Tibial nerve (tissue), 4 donors: ENCODE measurements at regions not wholly inside any gene's neighbourhood (a gene's known extent, or its start where the extent isn't known, plus 50 kb on each side); places are given as distances from the start of the nearest gene placed in this dataset.

Experiments used
- DNase-seq, 2 donors: peaks; one replicate each; pipeline ENCODE4 v3.0.0-alpha.2; 2019; ENCODE audit warnings: low spot score in 2 of 2
- H3K27ac ChIP-seq, 4 donors: fragments of 200-600 bp; sonication (generic) in 3 of 4; one replicate each; pipeline ENCODE4 v1.5.1; 2017 to 2019; ENCODE audit warnings: mild to moderate bottlenecking in 1 of 4
- H3K27me3 ChIP-seq, 2 donors: fragments of 200-600 bp; sonication (generic) in 1 of 2; one replicate each; pipeline versions ENCODE4 v1.5.1 to v1.6.0; 2017 to 2019
- H3K36me3 ChIP-seq, 3 donors: fragments of 200-600 bp; sonication (generic); one replicate each; pipeline ENCODE4 v1.5.1; 2018 to 2019
- H3K4me1 ChIP-seq, 4 donors: fragments of 200-600 bp; sonication (generic) in 3 of 4; one replicate each; pipeline ENCODE4 v1.5.1; 2017 to 2019
- H3K4me3 ChIP-seq, 4 donors: fragments of 200-600 bp; sonication (generic) in 3 of 4; one replicate each; pipeline ENCODE4 v1.5.1; 2017 to 2019; ENCODE audit warnings: mild to moderate bottlenecking in 1 of 4, moderate library complexity in 1 of 4
- H3K9me3 ChIP-seq, 4 donors: fragments of 200-600 bp; sonication (generic) in 3 of 4; one replicate each; pipeline ENCODE4 v1.5.1; 2017 to 2019
- EP300 ChIP-seq, 2 donors: sonication (generic); formaldehyde crosslinking; IDR thresholded peaks; one replicate each; pipeline ENCODE4 v1.6.1; 2017; ENCODE audit warnings: antibody characterized with exemption in 2 of 2, mild to moderate bottlenecking in 1 of 2
- POLR2A ChIP-seq, 2 donors: fragments of 450-650 bp; IDR thresholded peaks; one replicate each; pipeline ENCODE4 v1.6.1; 2017; ENCODE audit warnings: antibody characterized with exemption in 2 of 2, mild to moderate bottlenecking in 2 of 2, moderate library complexity in 2 of 2
- WGBS, 2 donors: methylation state at CpG; one replicate each; pipeline ENCODE4 v1.1.5; 2018; 5-methylcytosine and 5-hydroxymethylcytosine counted together
- TF ChIP-seq, protein P1 (sequence below), 5 experiments: fragments of 200-600 bp in 3 of 5; fragments of 450-650 bp in 2 of 5; sonication (generic) in 3 of 5; IDR thresholded peaks; one replicate each; pipeline ENCODE4 v1.5.1; 2016 to 2019; ENCODE audit warnings: antibody characterized with exemption in 5 of 5, mild to moderate bottlenecking in 3 of 5, moderate library complexity in 2 of 5

DNA sequence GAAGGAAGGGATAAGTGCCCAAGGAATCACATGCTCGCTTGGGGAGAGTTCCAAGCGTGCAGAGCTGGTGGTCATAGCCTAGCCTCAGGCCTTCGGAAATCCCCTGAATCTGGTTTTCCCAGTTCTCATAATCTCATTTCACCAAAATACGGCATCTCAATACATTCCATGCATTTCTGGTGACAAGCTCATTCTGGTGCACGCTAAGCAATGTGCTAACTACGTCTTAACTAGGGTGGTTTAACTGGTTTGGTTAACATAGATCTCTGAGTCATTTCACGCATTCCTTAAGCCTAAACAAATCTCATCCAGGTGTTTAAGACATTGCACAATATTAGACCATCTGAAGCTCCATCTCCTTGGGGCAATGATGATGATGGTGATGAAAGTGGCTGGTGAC, 72.9 kb upstream of the STEAP1B start:
- no peaks in the 10 kb centered on the region for H3K36me3 ChIP-seq

DNA sequence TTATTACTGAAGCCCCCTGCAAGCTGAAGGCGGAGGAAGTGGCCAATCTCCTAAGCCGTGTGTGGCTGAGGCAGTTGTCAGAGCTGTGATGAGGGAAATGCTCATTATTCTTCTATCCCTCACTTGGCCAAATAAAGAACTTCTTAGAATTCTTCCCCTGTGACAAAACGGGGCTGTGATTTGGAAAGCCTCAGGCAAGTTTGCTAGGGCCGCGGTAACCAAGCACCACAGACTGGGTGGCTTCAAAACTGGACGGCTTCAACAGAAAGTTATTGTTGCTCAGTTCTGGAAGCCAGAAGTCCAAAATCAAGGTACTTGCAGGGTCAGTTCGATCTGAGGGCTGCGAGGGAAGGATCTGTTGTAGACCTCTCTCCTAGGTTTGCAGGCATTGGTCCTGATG, 72.3 kb upstream of the STEAP1B start:
- Histone ChIP-seq H3K36me3 (no peaks in the 10 kb centered on the region), H3K9me3 (no peaks in the 10 kb centered on the region), H3K27ac (no peak overlapping the region), H3K4me1 (peaks cover 0 to 13% (median 4%) of the 10 kb centered on the region in 4 donors), H3K27me3 (no peaks in the 10 kb centered on the region), H3K4me3 (no peak overlapping the region)
- DNase-seq = no peak
- TF ChIP-seq POLR2A (IDR thresholded peaks at IDR 0.05) = no peak
- TF ChIP-seq, protein P1, sequence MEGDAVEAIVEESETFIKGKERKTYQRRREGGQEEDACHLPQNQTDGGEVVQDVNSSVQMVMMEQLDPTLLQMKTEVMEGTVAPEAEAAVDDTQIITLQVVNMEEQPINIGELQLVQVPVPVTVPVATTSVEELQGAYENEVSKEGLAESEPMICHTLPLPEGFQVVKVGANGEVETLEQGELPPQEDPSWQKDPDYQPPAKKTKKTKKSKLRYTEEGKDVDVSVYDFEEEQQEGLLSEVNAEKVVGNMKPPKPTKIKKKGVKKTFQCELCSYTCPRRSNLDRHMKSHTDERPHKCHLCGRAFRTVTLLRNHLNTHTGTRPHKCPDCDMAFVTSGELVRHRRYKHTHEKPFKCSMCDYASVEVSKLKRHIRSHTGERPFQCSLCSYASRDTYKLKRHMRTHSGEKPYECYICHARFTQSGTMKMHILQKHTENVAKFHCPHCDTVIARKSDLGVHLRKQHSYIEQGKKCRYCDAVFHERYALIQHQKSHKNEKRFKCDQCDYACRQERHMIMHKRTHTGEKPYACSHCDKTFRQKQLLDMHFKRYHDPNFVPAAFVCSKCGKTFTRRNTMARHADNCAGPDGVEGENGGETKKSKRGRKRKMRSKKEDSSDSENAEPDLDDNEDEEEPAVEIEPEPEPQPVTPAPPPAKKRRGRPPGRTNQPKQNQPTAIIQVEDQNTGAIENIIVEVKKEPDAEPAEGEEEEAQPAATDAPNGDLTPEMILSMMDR (IDR thresholded peaks at IDR 0.05) = no peak
- no peak for TF ChIP-seq EP300 (IDR thresholded peaks at IDR 0.05)
- 39 to 59% methylated on average over 8 of the region's 8 CpGs for WGBS, 2 donors

More for the DNA sequence above, 72.9 kb upstream of the STEAP1B start:
- TF ChIP-seq, protein P1 (IDR thresholded peaks at IDR 0.05) = no peak
- TF ChIP-seq EP300 (IDR thresholded peaks at IDR 0.05) (no peak), POLR2A (IDR thresholded peaks at IDR 0.05) (no peak)
- Histone ChIP-seq H3K4me3 (no peak overlapping the region), H3K4me1 (peaks cover 0 to 19% (median 5%) of the 10 kb centered on the region in 4 donors), H3K27ac (no peak overlapping the region), H3K9me3 (no peaks in the 10 kb centered on the region), H3K27me3 (no peaks in the 10 kb centered on the region)
- no peak for DNase-seq
- 77 to 94% methylated on average over 6 to 7 of the region's 7 CpGs for WGBS, 2 donors

DNA sequence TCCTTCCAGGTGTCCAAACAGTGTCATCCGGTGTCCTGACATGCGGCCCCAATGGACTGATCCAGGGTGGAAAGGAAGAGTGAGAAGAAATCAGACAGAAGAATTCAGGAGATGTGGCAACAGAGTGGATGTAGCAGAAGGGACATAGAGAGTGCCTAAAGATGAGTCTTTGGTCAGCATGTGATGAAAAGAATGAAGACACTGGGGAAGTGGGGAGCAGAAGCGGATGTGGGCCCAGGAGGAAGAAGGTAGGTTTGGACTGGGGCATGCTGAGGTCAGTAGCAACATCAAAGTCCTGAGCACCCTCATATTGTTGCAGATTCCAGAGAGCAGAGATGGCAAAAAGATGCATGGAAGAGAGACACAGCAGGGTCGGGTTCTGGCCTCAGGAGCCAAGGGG, 71.8 kb upstream of the STEAP1B start:
- Histone ChIP-seq H3K27me3 (no peaks in the 10 kb centered on the region), H3K36me3 (no peaks in the 10 kb centered on the region), H3K9me3 (no peaks in the 10 kb centered on the region), H3K4me3 (no peak overlapping the region), H3K4me1 (peaks cover 0 to 7% (median 1%) of the 10 kb centered on the region in 4 donors), H3K27ac (no peak overlapping the region)
- DNase-seq = no peak
- TF ChIP-seq EP300 (IDR thresholded peaks at IDR 0.05) = no peak
- no peak for TF ChIP-seq POLR2A (IDR thresholded peaks at IDR 0.05)
- TF ChIP-seq, protein P1 (IDR thresholded peaks at IDR 0.05) = no peak
- 87 to 93% methylated on average over 4 of the region's 4 CpGs for WGBS, 2 donors

DNA sequence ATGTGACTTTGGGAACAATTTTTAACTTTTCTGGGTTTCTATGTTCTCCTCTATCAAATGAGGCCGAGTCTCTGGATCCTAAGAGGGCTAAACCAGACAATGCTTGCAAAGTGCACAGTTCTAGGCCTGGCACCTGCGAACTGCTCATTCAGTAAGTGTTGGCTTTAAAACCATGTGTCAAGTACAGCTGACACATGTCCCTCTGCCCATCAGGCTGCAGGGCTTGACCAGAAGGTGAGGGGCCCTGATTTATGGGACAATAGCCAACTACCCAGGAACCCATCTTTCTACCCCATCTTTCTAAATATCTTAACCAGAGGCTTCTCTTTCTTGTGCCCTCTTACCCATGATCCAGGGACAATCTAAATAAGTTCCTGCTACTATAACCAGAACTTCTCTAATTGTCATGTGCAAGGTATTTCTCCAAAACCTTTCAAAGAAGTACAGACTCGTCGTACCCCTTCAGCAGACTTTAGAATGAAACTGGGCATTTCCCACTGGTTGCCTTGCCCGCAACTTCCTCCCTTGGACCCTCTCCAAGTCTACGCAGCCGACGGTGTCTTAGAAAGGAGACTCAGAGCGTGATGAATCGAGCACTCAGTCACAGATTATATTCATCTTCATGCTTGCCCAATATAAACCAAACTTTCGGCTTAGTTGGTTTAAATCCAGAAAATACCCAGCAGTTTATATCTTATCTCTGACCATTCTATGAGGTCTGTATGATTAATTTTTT, 69.8 kb upstream of the STEAP1B start:
- Histone ChIP-seq H3K4me3 (no peak overlapping the region), H3K9me3 (no peaks in the 10 kb centered on the region), H3K27me3 (no peaks in the 10 kb centered on the region), H3K4me1 (peaks cover 0 to 17% (median 11%) of the 10 kb centered on the region in 4 donors), H3K27ac (no peak overlapping the region), H3K36me3 (no peaks in the 10 kb centered on the region)
- DNase-seq = no peak
- no peak for TF ChIP-seq EP300 (IDR thresholded peaks at IDR 0.05)
- TF ChIP-seq POLR2A (IDR thresholded peaks at IDR 0.05) = no peak
- TF ChIP-seq, protein P1 (IDR thresholded peaks at IDR 0.05) = no peak
- WGBS, 2 donors = 56 to 61% methylated on average over 11 of the region's 11 CpGs

DNA sequence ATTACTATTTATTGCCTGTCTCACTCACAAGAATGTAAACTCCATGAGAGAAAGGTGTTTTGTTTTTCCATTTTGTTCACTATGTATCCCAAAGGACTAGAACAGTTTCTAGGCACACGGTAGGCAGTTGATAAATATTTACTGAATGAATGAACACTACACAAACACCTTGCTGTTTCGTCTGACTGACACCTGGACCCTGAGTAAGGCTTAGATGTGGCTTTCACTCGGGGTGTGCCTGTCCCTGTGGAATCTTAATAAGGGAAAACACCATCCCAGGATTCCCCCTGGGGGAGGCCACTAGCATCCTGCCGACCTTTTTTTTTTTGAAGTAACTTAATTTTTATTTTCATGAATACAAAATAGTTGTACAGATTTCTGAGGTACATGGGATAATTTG, 66.6 kb upstream of the STEAP1B start:
- TF ChIP-seq, protein P1 (IDR thresholded peaks at IDR 0.05) = no peak
- TF ChIP-seq POLR2A (IDR thresholded peaks at IDR 0.05) (no peak), EP300 (IDR thresholded peaks at IDR 0.05) (no peak)
- no peaks in the 10 kb centered on the region for H3K27me3 ChIP-seq
- peaks cover 0 to 49% (median 30%) of the 10 kb centered on the region in 4 donors for H3K4me1 ChIP-seq
- no peak overlapping the region for H3K27ac ChIP-seq
- 80% methylated on average over 4 of the region's 4 CpGs for WGBS, 2 donors
- no peaks in the 10 kb centered on the region for H3K36me3 ChIP-seq
- no peaks in the 10 kb centered on the region for H3K9me3 ChIP-seq
- DNase-seq = no peak
- no peak overlapping the region for H3K4me3 ChIP-seq
